Stimulated activated CD8-positive, alpha-beta memory T cell treated with anti-CD3 and anti-CD28 coated beads, Interleukin-2, amount 100 ng/mL, for 1 hour (primary cell): ENCODE measurements at regions not wholly inside any gene's neighbourhood (a gene's known extent, or its start where the extent isn't known, plus 50 kb on each side); places are given as distances from the start of the nearest gene placed in this dataset.
"Not testable (repeated sequence)": the region's sequence is repeated elsewhere in the genome, so short reads cannot be mapped to it uniquely, and the experiment has no call there.

Experiments used
- DNase-seq, 2 donors: peaks; one replicate each; pipeline ENCODE4 v3.0.0-alpha.2; 2020; ENCODE audit warnings: low read depth in 2 of 2

- no peak for DNase-seq
Measured at GRCh38 chr18:4544142-4544541, 89.0 kb upstream of the DLGAP1 start.

GRCh38 chr18:4543711-4544110 lies 88.6 kb upstream of the DLGAP1 start:
- no peak for DNase-seq

- no peak for DNase-seq
Measured at GRCh38 chr18:4541588-4541987, 86.5 kb upstream of the DLGAP1 start.

GRCh38 chr18:4536447-4536846 lies 81.3 kb upstream of the DLGAP1 start:
- no peak for DNase-seq

- DNase-seq, result no peak
Measured at GRCh38 chr18:4528405-4528804, 73.3 kb upstream of the DLGAP1 start.

- DNase-seq, result not testable (repeated sequence)
Measured at GRCh38 chr18:4527826-4528225, 72.7 kb upstream of the DLGAP1 start.

GRCh38 chr18:4524096-4524495 lies 69.0 kb upstream of the DLGAP1 start:
- DNase-seq, result no peak

GRCh38 chr18:4511166-4511565 lies 56.1 kb upstream of the DLGAP1 start:
- no peak for DNase-seq

GRCh38 chr18:4510711-4511110 lies 55.6 kb upstream of the DLGAP1 start:
- DNase-seq, result no peak

GRCh38 chr18:4510160-4510559 lies 55.1 kb upstream of the DLGAP1 start:
- no peak for DNase-seq
